HEK293T (cell line): ENCODE measurements at regions not wholly inside any gene's neighbourhood (a gene's known extent, or its start where the extent isn't known, plus 50 kb on each side); places are given as distances from the start of the nearest gene placed in this dataset.

Experiments
- BHLHE40 ChIP-seq: fragments of 450-650 bp; IDR thresholded peaks from 2 replicates; pipeline ENCODE4 v1.6.1; 2016; ENCODE audit warnings: mild to moderate bottlenecking, moderate library complexity, borderline replicate concordance
- CTBP1 ChIP-seq: fragments of 450-650 bp; IDR thresholded peaks from 2 replicates; pipeline ENCODE4 v1.6.1; 2016; ENCODE audit warnings: borderline replicate concordance
- ELF4 ChIP-seq: fragments of 450-650 bp; IDR thresholded peaks from 2 replicates; pipeline ENCODE4 v1.6.1; 2017; ENCODE audit warnings: antibody characterized with exemption
- FOXA1 ChIP-seq: fragments of 450-650 bp; IDR thresholded peaks from 2 replicates; pipeline ENCODE4 v1.6.1; 2016; ENCODE audit warnings: mild to moderate bottlenecking
- FOXK2 ChIP-seq: fragments of 450-650 bp; IDR thresholded peaks from 2 replicates; pipeline ENCODE4 v1.6.1; 2016; ENCODE audit warnings: mild to moderate bottlenecking
- FOXM1 ChIP-seq: fragments of 450-650 bp; IDR thresholded peaks from 2 replicates; pipeline ENCODE4 v1.6.1; 2017; ENCODE audit warnings: mild to moderate bottlenecking, borderline replicate concordance
- HDGF ChIP-seq: fragments of 450-650 bp; IDR thresholded peaks from 2 replicates; pipeline ENCODE4 v1.6.1; 2017; ENCODE audit warnings: antibody characterized with exemption, borderline replicate concordance
- L3MBTL2 ChIP-seq: fragments of 450-650 bp; conservative IDR thresholded peaks from 2 replicates; pipeline ENCODE4 v1.6.1; 2016; ENCODE audit warnings: mild to moderate bottlenecking
- LEF1 ChIP-seq: fragments of 450-650 bp; IDR thresholded peaks from 2 replicates; pipeline ENCODE4 v1.6.1; 2017; ENCODE audit warnings: mild to moderate bottlenecking, borderline replicate concordance
- NFRKB ChIP-seq: fragments of 450-650 bp; IDR thresholded peaks from 2 replicates; pipeline ENCODE4 v1.6.1; 2016; ENCODE audit warnings: mild to moderate bottlenecking, moderate library complexity
- SP1 ChIP-seq: fragments of 450-650 bp; IDR thresholded peaks from 2 replicates; pipeline ENCODE4 v1.6.1; 2017
- TARDBP ChIP-seq: fragments of 450-650 bp; IDR thresholded peaks from 2 replicates; pipeline ENCODE4 v1.6.1; 2016
- ZNF384 ChIP-seq: fragments of 450-650 bp; IDR thresholded peaks from 2 replicates; pipeline ENCODE4 v1.6.1; 2016

DNA sequence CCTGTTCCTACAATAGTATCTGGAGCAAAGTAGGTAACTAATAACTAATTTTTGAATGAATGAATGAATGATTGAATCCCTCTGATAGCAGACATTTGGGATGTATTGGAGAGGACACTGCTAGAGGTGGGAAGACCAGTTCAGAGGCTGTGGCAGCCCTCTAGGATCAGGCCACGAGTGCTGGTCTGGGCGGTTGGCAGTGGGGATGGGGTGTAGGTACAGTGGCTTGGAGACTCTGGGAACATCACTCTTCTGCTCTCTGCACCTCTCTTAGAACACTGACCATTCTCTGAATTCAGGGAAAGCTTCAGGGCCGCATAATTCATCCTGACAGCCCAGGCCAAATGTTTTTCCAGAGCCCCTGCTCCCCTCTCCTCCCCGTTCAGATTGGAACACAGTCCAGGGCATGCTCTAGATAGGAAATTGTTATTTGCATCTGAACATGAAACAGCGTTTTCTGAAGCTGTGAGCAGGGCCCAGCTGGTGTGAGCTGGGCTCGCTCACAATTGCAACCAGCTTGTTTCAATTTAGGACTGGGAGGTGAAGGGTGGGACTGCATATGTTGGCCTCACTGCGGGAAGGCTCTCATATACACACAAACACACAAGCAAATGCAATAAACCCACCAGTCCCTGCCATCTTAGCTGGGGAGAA lies 253.1 kb upstream of the USP24 start:
- TF ChIP-seq SP1 (no peak), FOXA1 (no peak), NFRKB (no peak), FOXK2 (no peak), L3MBTL2 (no peak), ELF4 (no peak), LEF1 (no peak), BHLHE40 (no peak), HDGF (no peak), TARDBP (no peak), CTBP1 (no peak), FOXM1 (no peak), ZNF384 (no peak)
